Right cardiac atrium (tissue), 5 donors: ENCODE measurements at regions not wholly inside any gene's neighbourhood (a gene's known extent, or its start where the extent isn't known, plus 50 kb on each side); places are given as distances from the start of the nearest gene placed in this dataset.

Experiments
- ATAC-seq, 2 donors: fragments of 200-7000 bp; cut with Tn5 transposase; one replicate each; pipeline versions ENCODE4 v1.8.0 to v1.9.1; 2020; ENCODE audit warnings: moderate library complexity in 2 of 2, mild to moderate bottlenecking in 1 of 2
- DNase-seq, 3 donors: peaks; one replicate each; pipeline ENCODE4 v3.0.0-alpha.2; 2020
- H3K27ac ChIP-seq: one replicate; pipeline ENCODE4 v1.5.1; 2013; ENCODE audit warnings: mild to moderate bottlenecking, low read length, control low read depth, moderate library complexity
- H3K27me3 ChIP-seq: one replicate; pipeline ENCODE4 v1.6.1; 2013; ENCODE audit not compliant: control insufficient read depth, insufficient read depth
- H3K4me1 ChIP-seq: one replicate; pipeline ENCODE4 v1.6.1; 2013; ENCODE audit warnings: low read length; ENCODE audit not compliant: control insufficient read depth, insufficient read depth
- H3K4me3 ChIP-seq: one replicate; pipeline ENCODE4 v1.5.1; 2013; ENCODE audit warnings: low read length, control low read depth
- H3K9me3 ChIP-seq: one replicate; pipeline ENCODE4 v1.6.1; 2013; ENCODE audit warnings: low read length; ENCODE audit not compliant: control insufficient read depth
- WGBS: extraction: QIAGEN DNeasy Blood & Tissue Kit; methylation state at CpG from one replicate; pipeline ENCODE4 v1.1.7; 2013; 5-methylcytosine and 5-hydroxymethylcytosine counted together
- intact Hi-C, 4 donors: fragments of 100-400 bp; cut with DNase I; formaldehyde crosslinking; loops; one replicate each; pipeline versions ENCODE4 v1.11.0 to v1.14.0; 2022 to 2023
- donor health status: healthy with polysubstance abuse.
- donor health status: DM: no; HTN: yes; CAD: no.
- donor health status: DM: no; HTN: no; CAD: no.
- donor health status: DM: no; HTN: yes; CAD: no; lungs with severe emphysema.
- donor health status: DM: yes; HTN: yes; CAD: no.

DNA sequence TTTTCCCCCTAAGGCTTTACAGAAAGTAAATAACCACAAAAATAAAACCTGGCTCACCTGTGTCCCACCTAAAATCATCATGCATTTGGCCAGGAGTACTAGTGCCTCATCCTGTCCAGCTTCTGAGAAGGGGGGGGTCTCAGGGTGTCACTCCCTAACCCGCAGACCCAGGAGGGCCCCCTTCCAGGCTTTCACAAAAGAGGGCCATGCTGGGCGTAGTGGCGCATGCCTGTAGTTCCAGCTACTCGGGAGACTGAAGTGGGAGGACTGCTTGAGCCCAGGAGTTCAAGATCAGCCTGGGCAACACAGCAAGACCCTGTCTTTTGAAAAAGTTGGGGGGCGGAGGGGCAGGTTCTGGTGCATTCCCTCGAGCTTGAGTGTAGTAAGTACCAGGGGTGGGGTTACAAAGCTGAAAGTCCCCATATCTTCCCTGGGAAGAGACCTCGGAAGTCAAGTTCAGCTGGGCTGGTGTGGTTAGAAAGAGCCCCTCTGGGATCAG is 259.3 kb downstream of the PARN start:
- no peaks in the 10 kb centered on the region for H3K27me3 ChIP-seq
- ATAC-seq (no peak), DNase-seq (no peak)
- H3K4me3 ChIP-seq, result no peak overlapping the region
- WGBS, result 65% methylated on average over 7 of the region's 7 CpGs
- no peaks in the 10 kb centered on the region for H3K4me1 ChIP-seq
- H3K9me3 ChIP-seq, result no peaks in the 10 kb centered on the region
- intact Hi-C loops, result no loop called here
- H3K27ac ChIP-seq, result no peak overlapping the region

GRCh38 chr16:14369734-14370598 is 260.1 kb downstream of the PARN start:
- Histone ChIP-seq H3K4me1 (no peaks in the 10 kb centered on the region), H3K4me3 (no peak overlapping the region), H3K27me3 (no peaks in the 10 kb centered on the region), H3K9me3 (no peaks in the 10 kb centered on the region), H3K27ac (no peak overlapping the region)
- DNase-seq (peak; percentile 82 to 95 (median 92)), ATAC-seq (peak; percentile 91 to 92)
- WGBS, result 65% methylated on average over 26 of the region's 26 CpGs
- intact Hi-C loops, result no loop called here

- intact Hi-C loops, result no loop called here
- Histone ChIP-seq H3K4me3 (no peak overlapping the region), H3K27ac (no peak overlapping the region), H3K27me3 (no peaks in the 10 kb centered on the region), H3K4me1 (no peaks in the 10 kb centered on the region), H3K9me3 (no peaks in the 10 kb centered on the region)
- WGBS, result 92% methylated on average over 3 of the region's 3 CpGs
- no peak for DNase-seq
- ATAC-seq, result no peak
Observed at GRCh38 chr16:14368399-14368798, 261.7 kb downstream of the PARN start.

DNA sequence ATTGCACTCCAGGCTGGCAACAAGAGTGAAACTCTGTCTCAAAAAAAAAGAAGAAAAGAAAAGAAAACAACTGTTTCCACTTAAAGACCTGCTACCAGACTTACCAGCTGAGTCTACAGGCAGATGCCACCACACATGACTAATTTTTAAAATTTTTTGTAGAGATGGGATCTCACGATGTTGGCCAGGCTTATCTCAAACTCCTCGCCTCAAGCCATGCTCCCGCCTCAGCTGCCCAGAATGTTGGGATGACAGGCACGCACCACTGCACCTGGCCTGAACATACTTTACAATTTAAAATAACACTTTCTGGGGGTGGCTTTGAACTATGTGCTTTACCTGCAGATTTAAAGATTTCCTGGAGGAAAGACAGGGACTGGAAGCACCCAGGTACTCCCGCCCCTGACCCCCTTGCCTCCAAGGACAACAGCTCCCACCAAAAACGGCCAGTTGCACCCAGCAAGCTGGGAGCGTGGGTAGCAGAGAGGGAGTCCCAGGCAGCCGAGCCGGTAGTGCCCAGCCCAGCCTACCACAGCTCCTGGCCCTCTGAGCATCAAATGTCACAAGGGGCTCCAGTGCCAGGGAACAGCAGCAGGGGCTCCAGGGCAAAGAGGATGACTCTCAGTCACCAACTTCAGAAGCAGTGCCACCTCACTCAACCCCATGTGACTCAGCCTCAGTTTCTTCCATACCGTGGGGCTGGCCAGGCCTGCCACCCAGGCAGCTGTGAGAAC is 262.9 kb downstream of the PARN start:
- no peaks in the 10 kb centered on the region for H3K27me3 ChIP-seq
- ATAC-seq (no peak), DNase-seq (no peak)
- no peaks in the 10 kb centered on the region for H3K4me1 ChIP-seq
- no peak overlapping the region for H3K27ac ChIP-seq
- WGBS, result 80% methylated on average over 10 of the region's 10 CpGs
- no peaks in the 10 kb centered on the region for H3K9me3 ChIP-seq
- intact Hi-C loops, result no loop called here
- H3K4me3 ChIP-seq, result no peak overlapping the region

DNA sequence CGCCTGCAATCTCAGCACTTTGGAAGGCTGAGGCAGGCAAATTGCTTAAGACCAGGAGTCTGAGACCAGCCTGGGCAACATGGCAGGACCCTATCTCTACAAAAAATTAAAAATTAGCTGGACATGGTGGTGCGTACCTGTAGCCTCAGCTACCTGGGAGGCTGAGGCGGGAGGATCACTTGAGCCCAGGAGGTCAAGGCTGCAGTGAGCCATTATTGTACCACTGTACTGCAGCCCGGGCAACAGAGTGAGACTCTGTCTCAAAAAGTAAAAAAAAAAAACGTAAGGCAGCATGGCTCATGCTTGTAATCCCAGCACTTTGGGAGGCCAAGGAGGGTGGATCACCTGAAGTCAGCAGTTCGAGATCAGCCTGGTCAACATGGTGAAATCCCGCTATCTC is 263.6 kb downstream of the PARN start:
- intact Hi-C loops, result no loop called here

DNA sequence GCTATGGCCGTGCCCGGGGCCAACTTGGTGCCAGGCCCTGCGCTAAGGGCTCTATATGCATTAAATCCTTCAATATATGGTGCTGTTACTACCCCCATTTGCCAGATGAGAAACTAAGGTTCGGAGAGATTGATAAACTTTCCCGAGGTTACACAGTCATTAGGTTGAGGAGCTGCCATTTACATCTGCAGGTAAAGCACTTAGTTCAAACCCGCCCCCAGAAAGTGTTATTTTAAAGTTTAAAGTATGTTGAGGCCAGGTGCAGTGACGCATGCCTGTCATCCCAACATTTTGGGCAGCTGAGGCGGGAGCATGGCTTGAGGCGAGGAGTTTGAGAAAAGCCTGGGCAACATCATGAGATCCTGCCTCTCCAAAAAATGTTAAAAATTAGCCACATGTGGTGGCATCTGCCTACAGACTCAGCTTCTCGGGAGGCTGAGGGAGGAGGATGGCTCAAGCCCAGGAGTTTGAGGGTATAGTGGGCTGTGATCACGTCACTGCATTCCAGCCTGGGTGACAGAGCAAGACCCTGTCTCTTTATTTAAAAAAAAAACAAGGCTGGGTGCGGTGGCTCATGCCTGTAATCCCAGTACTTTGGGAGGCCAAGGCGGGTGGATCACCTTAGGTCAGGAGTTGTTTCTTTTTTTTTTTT is 264.7 kb downstream of the PARN start:
- Histone ChIP-seq H3K27ac (no peak overlapping the region), H3K4me1 (no peaks in the 10 kb centered on the region), H3K9me3 (no peaks in the 10 kb centered on the region), H3K27me3 (no peaks in the 10 kb centered on the region), H3K4me3 (no peak overlapping the region)
- intact Hi-C loops, result no loop called here
- DNase-seq, result peak in 1 of 3 donors; percentile 7
- ATAC-seq, result no peak
- WGBS, result 87% methylated on average over 13 of the region's 13 CpGs

More for the DNA sequence above, 263.6 kb downstream of the PARN start:
- WGBS, result 92% methylated on average over 7 of the region's 7 CpGs
- ATAC-seq (no peak), DNase-seq (peak in 1 of 3 donors; percentile 1)
- H3K27me3 ChIP-seq, result no peaks in the 10 kb centered on the region
- H3K4me1 ChIP-seq, result no peaks in the 10 kb centered on the region
- no peak overlapping the region for H3K4me3 ChIP-seq
- H3K27ac ChIP-seq, result no peak overlapping the region
- no peaks in the 10 kb centered on the region for H3K9me3 ChIP-seq

DNA sequence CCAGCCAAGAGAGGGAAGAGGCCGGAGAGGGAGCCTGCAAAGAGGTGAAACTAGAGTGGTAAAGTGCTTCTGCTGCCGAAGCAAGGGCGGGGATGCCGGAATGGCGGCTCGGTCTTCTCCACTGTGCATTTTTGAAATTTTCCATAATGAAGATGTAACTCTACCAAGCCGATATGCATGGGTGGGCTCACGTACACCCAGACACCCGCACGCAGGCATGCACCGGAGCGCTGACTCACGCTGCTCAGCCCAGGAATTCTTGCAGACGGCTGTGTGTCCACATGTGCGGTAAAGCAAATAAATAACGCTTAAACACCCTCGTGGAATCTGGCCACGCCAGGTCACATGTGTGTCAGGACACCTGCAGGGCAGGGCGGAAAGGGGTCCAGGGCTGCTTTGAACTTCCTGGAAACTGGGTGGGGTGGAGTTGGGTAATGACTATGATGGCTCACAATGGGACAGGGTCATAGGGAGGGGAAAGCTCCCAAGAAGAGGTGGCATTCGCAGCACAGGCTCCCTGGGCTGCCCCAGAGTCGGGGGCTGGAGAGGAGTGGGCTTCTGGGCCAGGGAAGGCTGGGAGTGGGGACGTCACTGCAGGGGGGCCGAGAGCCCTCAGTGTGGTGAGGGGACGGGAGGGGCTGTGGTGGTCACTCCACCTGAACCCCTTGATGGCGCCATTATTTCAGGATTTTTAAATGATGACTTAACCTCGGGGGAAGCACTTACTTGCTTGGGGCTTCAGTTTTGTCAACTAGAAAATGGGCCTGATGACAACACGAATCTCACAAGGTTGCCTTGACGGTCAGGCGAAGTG is 265.5 kb downstream of the PARN start:
- no peaks in the 10 kb centered on the region for H3K27me3 ChIP-seq
- no peak overlapping the region for H3K4me3 ChIP-seq
- DNase-seq (peak in 1 of 3 donors; percentile 46), ATAC-seq (peak; percentile 14 to 20)
- no peaks in the 10 kb centered on the region for H3K4me1 ChIP-seq
- 73% methylated on average over 29 of the region's 29 CpGs for WGBS
- H3K9me3 ChIP-seq, result no peaks in the 10 kb centered on the region
- no peak overlapping the region for H3K27ac ChIP-seq
- intact Hi-C loops, result no loop called here

- no peak overlapping the region for H3K4me3 ChIP-seq
- no peaks in the 10 kb centered on the region for H3K27me3 ChIP-seq
- no peaks in the 10 kb centered on the region for H3K9me3 ChIP-seq
- intact Hi-C loops, result no loop called here
- H3K4me1 ChIP-seq, result no peaks in the 10 kb centered on the region
- ATAC-seq (no peak), DNase-seq (no peak)
- WGBS, result 73% methylated on average over 4 of the region's 4 CpGs
- H3K27ac ChIP-seq, result no peak overlapping the region
Observed at GRCh38 chr16:14364112-14364385, 266.0 kb downstream of the PARN start.

GRCh38 chr16:14362774-14363371 is 267.2 kb downstream of the PARN start:
- DNase-seq, result peak in 1 of 3 donors; percentile 25

GRCh38 chr16:14360326-14361037 is 269.6 kb downstream of the PARN start:
- Histone ChIP-seq H3K27me3 (no peaks in the 10 kb centered on the region), H3K9me3 (no peaks in the 10 kb centered on the region), H3K4me3 (no peak overlapping the region), H3K27ac (no peak overlapping the region), H3K4me1 (no peaks in the 10 kb centered on the region)
- DNase-seq (no peak), ATAC-seq (no peak)
- 88% methylated on average over 8 of the region's 8 CpGs for WGBS
- intact Hi-C loops, result no loop called here

More at GRCh38 chr16:14362774-14363371, 267.2 kb downstream of the PARN start:
- intact Hi-C loops, result no loop called here
- WGBS, result 61% methylated on average over 20 of the region's 20 CpGs
- no peaks in the 10 kb centered on the region for H3K9me3 ChIP-seq
- no peaks in the 10 kb centered on the region for H3K27me3 ChIP-seq
- H3K4me3 ChIP-seq, result no peak overlapping the region
- no peak overlapping the region for H3K27ac ChIP-seq
- ATAC-seq, result no peak
- H3K4me1 ChIP-seq, result no peaks in the 10 kb centered on the region
